WTC11 (cell line): ENCODE measurements at regions not wholly inside any gene's neighbourhood (a gene's known extent, or its start where the extent isn't known, plus 50 kb on each side); places are given as distances from the start of the nearest gene placed in this dataset.

ENCODE experiments used
- ATAC-seq: fragments of 200-7000 bp; cut with Tn5 transposase; 2 replicates; pipeline ENCODE4 v1.10.0; 2021; ENCODE audit warnings: mild to moderate bottlenecking, moderate library complexity
- CTCF ChIA-PET: fragments of 300-600 bp; sonication (Branson Sonifier 250); formaldehyde crosslinking; loops from one replicate; lab custom pipeline; 2021; ENCODE audit warnings: antibody characterized with exemption; lab: Charles Lee
- POLR2A ChIA-PET: fragments of 350-600 bp; sonication (Branson Sonifier 250); formaldehyde crosslinking; loops from one replicate; lab custom pipeline; 2021; ENCODE audit warnings: antibody characterized with exemption; lab: Charles Lee
- DNase-seq: peaks from one replicate; pipeline ENCODE4 v3.0.0; 2021; ENCODE audit warnings: low spot score
- H3K27ac Mint-ChIP-seq: 2 replicates; pipeline ENCODE4 v1.8.0; 2021; ENCODE audit warnings: mixed read lengths
- H3K27me3 Mint-ChIP-seq: 2 replicates; pipeline ENCODE4 v1.8.0; 2021; ENCODE audit warnings: low read depth, mild to moderate bottlenecking, moderate library complexity, mixed read lengths
- H3K36me3 Mint-ChIP-seq: 2 replicates; pipeline ENCODE4 v1.8.0; 2021; ENCODE audit warnings: mixed read lengths
- H3K4me1 Mint-ChIP-seq: 2 replicates; pipeline ENCODE4 v1.8.0; 2022; ENCODE audit warnings: mixed read lengths
- H3K4me3 Mint-ChIP-seq: 2 replicates; pipeline ENCODE4 v1.8.0; 2021; ENCODE audit warnings: mild to moderate bottlenecking, moderate library complexity, mixed read lengths
- H3K9me3 Mint-ChIP-seq: 2 replicates; pipeline ENCODE4 v1.8.0; 2021; ENCODE audit warnings: mixed read lengths
- ATF6 ChIP-seq: sonication (generic); formaldehyde crosslinking; IDR thresholded peaks from 2 replicates; pipeline ENCODE4 v1.8.1; 2023; ENCODE audit warnings: mild to moderate bottlenecking, missing genetic modification reagents
- CTCF ChIP-seq: fragments of 200-600 bp; IDR thresholded peaks from 2 replicates; pipeline ENCODE4 v1.8.0; 2022; ENCODE audit warnings: antibody characterized with exemption
- E2F1 ChIP-seq: sonication (generic); formaldehyde crosslinking; IDR thresholded peaks from 2 replicates; pipeline ENCODE4 v1.8.0; 2022; ENCODE audit warnings: mild to moderate bottlenecking, missing genetic modification reagents
- ERG ChIP-seq: fragments of 250-450 bp; sonication (Bioruptor Pico); IDR thresholded peaks from 2 replicates; pipeline ENCODE4 v1.8.0; 2021; ENCODE audit warnings: mild to moderate bottlenecking
- FOXJ3 ChIP-seq: sonication (generic); formaldehyde crosslinking; IDR thresholded peaks from 2 replicates; pipeline ENCODE4 v1.9.0; 2021; ENCODE audit warnings: missing genetic modification reagents, mild to moderate bottlenecking, borderline replicate concordance
- GRHL2 ChIP-seq: fragments of 250-450 bp; sonication (Bioruptor Pico); IDR thresholded peaks from 2 replicates; pipeline ENCODE4 v1.8.0; 2022; ENCODE audit warnings: mild to moderate bottlenecking, moderate library complexity; ENCODE audit not compliant: insufficient replicate concordance, severe bottlenecking
- GTF2I ChIP-seq: fragments of 250-450 bp; sonication (Bioruptor Pico); conservative IDR thresholded peaks from 2 replicates; pipeline ENCODE4 v1.4.0; 2021; ENCODE audit warnings: mild to moderate bottlenecking
- MAX ChIP-seq: sonication (generic); formaldehyde crosslinking; IDR thresholded peaks from 2 replicates; pipeline ENCODE4 v1.8.0; 2022; ENCODE audit warnings: mild to moderate bottlenecking, missing genetic modification reagents
- OVOL2 ChIP-seq: fragments of 250-450 bp; sonication (Bioruptor Pico); IDR thresholded peaks from 2 replicates; pipeline ENCODE4 v1.9.0; 2021; ENCODE audit warnings: mild to moderate bottlenecking, borderline replicate concordance
- PRDM15 ChIP-seq: sonication (generic); formaldehyde crosslinking; IDR thresholded peaks from 2 replicates; pipeline ENCODE4 v1.8.0; 2022; ENCODE audit warnings: missing genetic modification reagents
- PRRX2 ChIP-seq: fragments of 250-450 bp; sonication (Bioruptor Pico); IDR thresholded peaks from 2 replicates; pipeline ENCODE4 v1.8.0; 2021; ENCODE audit warnings: mild to moderate bottlenecking
- RORB ChIP-seq: fragments of 250-450 bp; sonication (Bioruptor Pico); IDR thresholded peaks from 2 replicates; pipeline ENCODE4 v1.9.0; 2021; ENCODE audit warnings: mild to moderate bottlenecking
- STAT6 ChIP-seq: sonication (generic); formaldehyde crosslinking; conservative IDR thresholded peaks from 2 replicates; pipeline ENCODE4 v1.8.1; 2023; ENCODE audit warnings: mild to moderate bottlenecking, low read depth, missing genetic modification reagents, moderate library complexity
- TEAD1 ChIP-seq: sonication (generic); formaldehyde crosslinking; IDR thresholded peaks from 2 replicates; pipeline ENCODE4 v1.8.0; 2022; ENCODE audit warnings: mild to moderate bottlenecking, missing genetic modification reagents
- TP53 ChIP-seq: sonication (generic); formaldehyde crosslinking; IDR thresholded peaks from 2 replicates; pipeline ENCODE4 v1.8.1; 2023; ENCODE audit warnings: mild to moderate bottlenecking, missing genetic modification reagents
- USF1 ChIP-seq: sonication (generic); formaldehyde crosslinking; IDR thresholded peaks from 2 replicates; pipeline ENCODE4 v1.8.0; 2022; ENCODE audit warnings: mild to moderate bottlenecking, missing genetic modification reagents
- ZNF263 ChIP-seq: sonication (generic); formaldehyde crosslinking; IDR thresholded peaks from 2 replicates; pipeline ENCODE4 v1.8.1; 2022; ENCODE audit warnings: low read depth, mild to moderate bottlenecking, moderate library complexity, missing genetic modification reagents
- ZNF396 ChIP-seq: fragments of 250-450 bp; sonication (Bioruptor Pico); IDR thresholded peaks from 2 replicates; pipeline ENCODE4 v1.8.0; 2021; ENCODE audit warnings: mild to moderate bottlenecking, moderate library complexity, borderline replicate concordance
- ZNF423 ChIP-seq: fragments of 250-450 bp; sonication (Bioruptor Pico); IDR thresholded peaks from 2 replicates; pipeline ENCODE4 v2.1.2; 2022; ENCODE audit warnings: mild to moderate bottlenecking, moderate library complexity

GRCh38 chr11:43072096-43072495, 239.7 kb upstream of the API5 start (continued):
- TF ChIP-seq OVOL2 (no peak), GTF2I (CRISPR knock-in tag) (no peak), ZNF423 (CRISPR knock-in tag) (peak; percentile 99), TEAD1 (CRISPR knock-in tag) (peak; percentile 36; the same call in 1 of the 2 replicates)

GRCh38 chr11:43072911-43073310, 238.9 kb upstream of the API5 start:
- H3K4me1 Mint-ChIP-seq: peaks cover 73% of the 10 kb centered on the region
- CTCF ChIA-PET: no interaction called here
- no peak for ATAC-seq

More at GRCh38 chr11:43072911-43073310, 238.9 kb upstream of the API5 start:
- DNase-seq: no peak
- H3K4me3 Mint-ChIP-seq: no peak overlapping the region
- POLR2A ChIA-PET: no interaction called here
- H3K9me3 Mint-ChIP-seq: peaks cover 24% of the 10 kb centered on the region
- no peaks in the 10 kb centered on the region for H3K27me3 Mint-ChIP-seq
- H3K36me3 Mint-ChIP-seq: peaks cover 17% of the 10 kb centered on the region
- H3K27ac Mint-ChIP-seq: peak overlapping the region; percentile 41; the same call in 1 of the 2 replicates
- TF ChIP-seq USF1 (CRISPR knock-in tag) (no peak), ZNF396 (no peak), ATF6 (no peak), PRRX2 (no peak), E2F1 (CRISPR knock-in tag) (no peak), FOXJ3 (CRISPR knock-in tag) (no peak), MAX (CRISPR knock-in tag) (no peak), RORB (CRISPR knock-in tag) (no peak), GTF2I (CRISPR knock-in tag) (no peak), CTCF (no peak), ERG (CRISPR knock-in tag) (no peak), GRHL2 (CRISPR knock-in tag) (no peak), PRDM15 (no peak), TP53 (CRISPR knock-in tag) (no peak), STAT6 (CRISPR knock-in tag) (no peak), ZNF263 (CRISPR knock-in tag) (no peak)
